HG03064 (cell line): ENCODE measurements at regions not wholly inside any gene's neighbourhood (a gene's known extent, or its start where the extent isn't known, plus 50 kb on each side); places are given as distances from the start of the nearest gene placed in this dataset.
A peak's percentile ranks its signal among the peaks of the same experiment; 100 is the strongest.
"Not testable (repeated sequence)": the region's sequence is repeated elsewhere in the genome, so short reads cannot be mapped to it uniquely, and the experiment has no call there.

Experiments
- ATAC-seq: cut with Tn5 transposase; IDR thresholded peaks from one replicate; pipeline ENCODE4 v1.9.1; 2021; ENCODE audit warnings: low read depth; ENCODE audit not compliant: unreplicated experiment

GRCh38 chrX:94329182-94329581, 655.2 kb downstream of the FAM133A start:
- ATAC-seq: no peak

GRCh38 chrX:94341730-94342129, 667.7 kb downstream of the FAM133A start:
- ATAC-seq: not testable (repeated sequence)

- no peak for ATAC-seq
Measured at GRCh38 chrX:94361241-94361640, 687.2 kb downstream of the FAM133A start.

- ATAC-seq: no peak
Measured at GRCh38 chrX:94365736-94366135, 691.7 kb downstream of the FAM133A start.

- ATAC-seq: no peak
Measured at GRCh38 chrX:94366616-94367015, 692.6 kb downstream of the FAM133A start.

GRCh38 chrX:94389044-94389443, 715.0 kb downstream of the FAM133A start:
- ATAC-seq: no peak

- ATAC-seq: peak; percentile 81
Measured at GRCh38 chrX:94400488-94400887, 726.5 kb downstream of the FAM133A start.

- no peak for ATAC-seq
Measured at GRCh38 chrX:94401426-94401825, 727.4 kb downstream of the FAM133A start.

GRCh38 chrX:94414746-94415145, 740.7 kb downstream of the FAM133A start:
- no peak for ATAC-seq

- ATAC-seq: no peak
Measured at GRCh38 chrX:94418065-94418464, 744.1 kb downstream of the FAM133A start.

- no peak for ATAC-seq
Measured at GRCh38 chrX:94424456-94424855, 750.5 kb downstream of the FAM133A start.

GRCh38 chrX:94430091-94430490, 756.1 kb downstream of the FAM133A start:
- ATAC-seq: no peak

- ATAC-seq: no peak
Measured at GRCh38 chrX:94435799-94436198, 761.8 kb downstream of the FAM133A start.

- no peak for ATAC-seq
Measured at GRCh38 chrX:94454159-94454558, 780.2 kb downstream of the FAM133A start.

GRCh38 chrX:94454606-94455005, 780.6 kb downstream of the FAM133A start:
- ATAC-seq: no peak

GRCh38 chrX:94455782-94456181, 781.8 kb downstream of the FAM133A start:
- no peak for ATAC-seq

- no peak for ATAC-seq
Measured at GRCh38 chrX:94492541-94492940, 818.5 kb downstream of the FAM133A start.

GRCh38 chrX:94493405-94493804, 819.4 kb downstream of the FAM133A start:
- no peak for ATAC-seq

- no peak for ATAC-seq
Measured at GRCh38 chrX:94511564-94511963, 837.6 kb downstream of the FAM133A start.

GRCh38 chrX:94515009-94515408, 841.0 kb downstream of the FAM133A start:
- no peak for ATAC-seq

- ATAC-seq: no peak
Measured at GRCh38 chrX:94524867-94525266, 850.9 kb downstream of the FAM133A start.

GRCh38 chrX:94545722-94546121, 871.7 kb downstream of the FAM133A start:
- no peak for ATAC-seq

- ATAC-seq: no peak
Measured at GRCh38 chrX:94551831-94552230, 877.8 kb downstream of the FAM133A start.
